Uterus (tissue), 2 donors: ENCODE measurements at regions not wholly inside any gene's neighbourhood (a gene's known extent, or its start where the extent isn't known, plus 50 kb on each side); places are given as distances from the start of the nearest gene placed in this dataset.
"Not testable (repeated sequence)": the region's sequence is repeated elsewhere in the genome, so short reads cannot be mapped to it uniquely, and the experiment has no call there.

ENCODE experiments used
- POLR2A ChIP-seq, 2 donors: fragments of 450-650 bp; IDR thresholded peaks; one replicate each; pipeline ENCODE4 v1.6.1; 2016; ENCODE audit warnings: antibody characterized with exemption in 2 of 2, mild to moderate bottlenecking in 1 of 2, moderate library complexity in 1 of 2
- TF ChIP-seq, protein P1 (sequence below), 4 experiments: fragments of 200-600 bp in 2 of 4; fragments of 450-650 bp in 2 of 4; sonication (generic) in 2 of 4; IDR thresholded peaks; one replicate each; pipeline ENCODE4 v1.5.1; 2016 to 2019; ENCODE audit warnings: antibody characterized with exemption in 4 of 4, mild to moderate bottlenecking in 2 of 4, moderate library complexity in 1 of 4

DNA sequence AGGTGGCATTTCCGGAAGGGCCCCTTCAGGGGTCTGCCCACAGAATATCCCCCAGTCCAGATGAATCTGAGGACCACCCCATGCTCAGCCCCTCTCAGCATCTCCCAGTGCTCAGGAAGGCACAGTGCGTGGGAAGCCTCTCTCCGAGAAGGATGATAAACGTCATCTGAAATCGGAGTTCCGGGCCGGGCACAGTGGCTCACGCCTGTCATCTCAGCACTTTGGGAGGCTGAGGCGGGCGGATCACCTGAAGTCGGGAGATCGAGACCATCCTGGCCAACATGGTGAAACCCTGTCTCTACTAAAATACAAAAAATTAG, 74.5 kb upstream of the PPP1R26 start:
- TF ChIP-seq, protein P1, sequence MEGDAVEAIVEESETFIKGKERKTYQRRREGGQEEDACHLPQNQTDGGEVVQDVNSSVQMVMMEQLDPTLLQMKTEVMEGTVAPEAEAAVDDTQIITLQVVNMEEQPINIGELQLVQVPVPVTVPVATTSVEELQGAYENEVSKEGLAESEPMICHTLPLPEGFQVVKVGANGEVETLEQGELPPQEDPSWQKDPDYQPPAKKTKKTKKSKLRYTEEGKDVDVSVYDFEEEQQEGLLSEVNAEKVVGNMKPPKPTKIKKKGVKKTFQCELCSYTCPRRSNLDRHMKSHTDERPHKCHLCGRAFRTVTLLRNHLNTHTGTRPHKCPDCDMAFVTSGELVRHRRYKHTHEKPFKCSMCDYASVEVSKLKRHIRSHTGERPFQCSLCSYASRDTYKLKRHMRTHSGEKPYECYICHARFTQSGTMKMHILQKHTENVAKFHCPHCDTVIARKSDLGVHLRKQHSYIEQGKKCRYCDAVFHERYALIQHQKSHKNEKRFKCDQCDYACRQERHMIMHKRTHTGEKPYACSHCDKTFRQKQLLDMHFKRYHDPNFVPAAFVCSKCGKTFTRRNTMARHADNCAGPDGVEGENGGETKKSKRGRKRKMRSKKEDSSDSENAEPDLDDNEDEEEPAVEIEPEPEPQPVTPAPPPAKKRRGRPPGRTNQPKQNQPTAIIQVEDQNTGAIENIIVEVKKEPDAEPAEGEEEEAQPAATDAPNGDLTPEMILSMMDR (IDR thresholded peaks at IDR 0.05), result not testable (repeated sequence)
- not testable (repeated sequence) for TF ChIP-seq POLR2A (IDR thresholded peaks at IDR 0.05)
